Activated CD4-positive, alpha-beta T cell treated with anti-CD3 and anti-CD28 coated beads, Interleukin-2, amount 10 ng/mL, durations not matched to agents 7 days and 5 days (primary cell): ENCODE measurements at regions not wholly inside any gene's neighbourhood (a gene's known extent, or its start where the extent isn't known, plus 50 kb on each side); places are given as distances from the start of the nearest gene placed in this dataset.

Experiments used
- CTCF ChIA-PET: fragments of 350-600 bp; sonication (Branson Sonifier 250); formaldehyde crosslinking; loops from one replicate; lab custom pipeline; 2021; ENCODE audit warnings: antibody characterized with exemption; lab: Charles Lee
- POLR2A ChIA-PET: fragments of 350-600 bp; sonication (Branson Sonifier 250); formaldehyde crosslinking; loops from one replicate; lab custom pipeline; 2021; ENCODE audit warnings: antibody characterized with exemption; lab: Charles Lee
- DNase-seq: peaks from one replicate; pipeline ENCODE4 v3.0.0-alpha.2; 2020
- H3K27ac Mint-ChIP-seq: one replicate; pipeline ENCODE4 v1.8.0; 2021; ENCODE audit warnings: mild to moderate bottlenecking, moderate library complexity, mixed read lengths
- H3K27me3 Mint-ChIP-seq: one replicate; pipeline ENCODE4 v1.8.0; 2021; ENCODE audit warnings: mixed read lengths
- H3K36me3 Mint-ChIP-seq: one replicate; pipeline ENCODE4 v1.8.0; 2021; ENCODE audit warnings: low read depth, mixed read lengths
- H3K4me1 Mint-ChIP-seq: one replicate; pipeline ENCODE4 v1.8.0; 2021; ENCODE audit warnings: mixed read lengths
- H3K4me3 Mint-ChIP-seq: one replicate; pipeline ENCODE4 v1.8.0; 2021; ENCODE audit warnings: mild to moderate bottlenecking, moderate library complexity, mixed read lengths
- H3K9me3 Mint-ChIP-seq: one replicate; pipeline ENCODE4 v1.8.0; 2021; ENCODE audit warnings: mixed read lengths

DNA sequence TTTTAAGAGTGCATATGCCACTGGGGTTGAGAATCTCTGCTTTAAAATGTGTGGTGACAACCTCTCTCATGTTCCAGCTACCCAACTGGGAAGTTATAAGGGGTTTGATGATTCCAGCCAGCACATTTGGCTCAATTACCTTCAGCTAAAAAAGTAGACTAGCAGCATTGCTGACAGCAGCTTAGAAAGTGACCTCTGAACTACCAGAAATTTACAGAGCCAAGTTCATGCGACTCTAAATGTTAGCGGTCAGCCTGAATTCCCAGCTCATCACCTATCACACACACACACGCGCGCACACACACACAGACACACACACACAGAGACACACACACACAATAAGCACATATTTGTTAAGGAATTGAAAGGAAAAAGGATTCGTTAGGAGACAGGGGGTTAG lies 377.5 kb downstream of the TMEM167A start:
- Mint-ChIP-seq H3K4me1 (no peaks in the 10 kb centered on the region), H3K9me3 (peaks cover 4% of the 10 kb centered on the region), H3K4me3 (no peak overlapping the region), H3K27ac (no peak overlapping the region), H3K27me3 (peaks cover 16% of the 10 kb centered on the region), H3K36me3 (no peaks in the 10 kb centered on the region)
- CTCF ChIA-PET = no interaction called here
- DNase-seq = no peak
- POLR2A ChIA-PET = no interaction called here

DNA sequence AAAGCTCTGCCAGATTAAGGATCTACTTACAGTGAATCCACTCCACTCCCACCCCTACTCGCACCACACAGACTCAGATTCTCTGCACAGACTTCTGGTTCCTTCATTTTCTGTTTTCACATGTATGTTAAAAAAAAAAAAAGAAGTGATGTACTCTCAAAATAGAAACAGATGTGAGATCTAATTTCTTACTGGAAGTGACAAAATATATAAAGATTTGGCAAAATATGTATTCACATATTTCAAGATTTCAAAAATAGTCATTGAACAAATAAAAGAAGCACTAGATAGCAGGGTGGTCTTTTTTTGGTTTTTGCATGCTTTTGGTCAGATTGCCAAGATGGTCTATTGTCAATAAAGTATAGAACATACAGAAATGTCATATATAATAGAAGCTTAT lies 379.2 kb downstream of the TMEM167A start:
- Mint-ChIP-seq H3K27ac (no peak overlapping the region), H3K4me1 (no peaks in the 10 kb centered on the region), H3K9me3 (peaks cover 2% of the 10 kb centered on the region), H3K4me3 (no peak overlapping the region), H3K36me3 (no peaks in the 10 kb centered on the region), H3K27me3 (peaks cover 15% of the 10 kb centered on the region)
- ChIA-PET POLR2A (no interaction called here), CTCF (no interaction called here)
- no peak for DNase-seq

DNA sequence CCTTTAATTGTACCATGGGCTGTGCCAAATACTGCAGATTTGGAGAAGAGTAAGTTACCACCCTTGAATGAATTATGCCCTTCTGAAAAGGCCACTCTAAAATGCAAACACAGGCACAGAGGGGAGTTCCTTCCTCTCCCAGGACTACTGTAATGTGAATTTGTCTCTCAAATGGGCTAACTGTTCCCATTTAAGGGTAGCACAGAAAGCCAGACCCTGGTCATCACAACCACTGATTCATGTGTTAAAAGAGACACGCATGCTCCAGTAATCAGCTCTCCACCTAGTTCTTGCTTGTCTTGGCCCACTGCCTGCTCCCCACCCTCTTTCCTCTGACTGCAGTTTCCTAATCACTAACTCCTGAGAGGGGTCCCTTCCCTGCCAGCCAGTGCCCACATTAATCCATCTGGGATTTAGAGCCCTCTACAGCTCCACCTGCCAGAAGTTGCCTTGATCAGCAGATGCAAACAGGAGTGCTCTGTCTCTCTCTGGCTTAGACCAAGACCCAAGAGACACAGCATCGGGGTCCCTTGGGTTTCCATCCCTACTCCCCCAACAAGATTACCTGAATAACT lies 382.4 kb downstream of the TMEM167A start:
- no peaks in the 10 kb centered on the region for H3K4me1 Mint-ChIP-seq

DNA sequence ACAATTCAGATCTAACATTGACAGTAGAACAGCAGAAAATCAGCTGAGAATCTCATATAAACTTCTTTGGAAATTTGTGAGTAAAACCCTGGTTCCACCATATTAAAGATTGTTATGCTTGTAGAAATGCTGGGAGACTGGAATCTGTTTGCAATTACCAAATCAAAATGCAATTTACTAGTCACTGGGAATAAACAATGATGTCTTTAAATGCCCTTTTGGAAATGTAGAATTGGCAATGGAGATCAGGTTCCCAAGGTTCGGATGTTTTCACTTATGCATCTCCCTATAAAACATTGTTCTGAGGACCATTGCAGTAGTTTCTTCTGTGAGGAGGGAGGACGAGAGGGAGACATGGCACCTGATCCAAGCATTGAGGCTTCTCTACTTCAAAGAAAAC lies 384.4 kb downstream of the TMEM167A start:
- Mint-ChIP-seq H3K4me3 (no peak overlapping the region), H3K27ac (no peak overlapping the region), H3K9me3 (no peaks in the 10 kb centered on the region), H3K27me3 (peaks cover 10% of the 10 kb centered on the region), H3K4me1 (no peaks in the 10 kb centered on the region), H3K36me3 (no peaks in the 10 kb centered on the region)
- POLR2A ChIA-PET = no interaction called here
- DNase-seq = no peak
- CTCF ChIA-PET = no interaction called here

More for the DNA sequence above, 382.4 kb downstream of the TMEM167A start:
- Mint-ChIP-seq H3K27ac (no peak overlapping the region), H3K9me3 (no peaks in the 10 kb centered on the region), H3K4me3 (no peak overlapping the region), H3K36me3 (no peaks in the 10 kb centered on the region), H3K27me3 (peaks cover 9% of the 10 kb centered on the region)
- no peak for DNase-seq
- ChIA-PET POLR2A (no interaction called here), CTCF (no interaction called here)

DNA sequence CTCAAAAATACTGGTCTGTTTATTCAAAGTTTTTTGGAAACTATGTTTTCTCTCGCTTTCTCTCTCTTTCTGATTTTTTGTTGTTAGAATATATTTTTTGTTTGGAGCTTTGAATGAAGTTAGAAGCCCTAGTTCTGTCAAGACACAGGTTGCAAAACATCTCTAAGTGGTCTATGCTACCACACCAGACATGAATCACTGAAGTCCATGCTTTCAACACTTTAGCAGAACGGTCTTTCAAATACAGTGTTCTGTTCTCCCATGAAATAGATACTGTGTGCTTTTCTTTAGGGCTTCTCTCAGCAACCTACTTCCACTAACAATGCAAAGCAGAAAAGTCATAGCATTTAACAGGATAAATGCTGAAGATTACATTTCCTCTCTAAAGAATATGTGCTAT lies 392.5 kb downstream of the TMEM167A start:
- no peak overlapping the region for H3K27ac Mint-ChIP-seq
- peaks cover 7% of the 10 kb centered on the region for H3K9me3 Mint-ChIP-seq
- H3K27me3 Mint-ChIP-seq = peaks cover 9% of the 10 kb centered on the region
- DNase-seq = no peak
- H3K4me3 Mint-ChIP-seq = no peak overlapping the region
- no peaks in the 10 kb centered on the region for H3K4me1 Mint-ChIP-seq
- CTCF ChIA-PET = no interaction called here
- H3K36me3 Mint-ChIP-seq = no peaks in the 10 kb centered on the region
- POLR2A ChIA-PET = no interaction called here

DNA sequence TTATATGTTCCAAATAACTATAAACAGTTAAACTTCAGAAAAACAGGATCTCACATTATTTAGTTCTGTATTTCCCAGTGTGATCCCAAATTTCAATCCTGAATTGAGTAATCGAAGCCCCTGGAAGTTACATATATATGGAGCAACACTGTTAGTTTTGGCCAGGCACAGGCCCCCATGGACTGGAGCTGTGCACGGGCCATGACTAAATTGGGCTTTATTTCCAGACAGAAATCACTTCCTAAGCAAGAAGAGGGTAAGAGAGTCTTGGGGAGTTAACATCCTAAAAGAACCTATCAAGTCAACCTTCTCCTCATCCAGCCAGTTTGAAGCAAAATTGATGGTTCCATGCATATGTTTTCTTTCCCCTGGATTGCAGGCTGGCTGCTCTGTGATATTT lies 393.0 kb downstream of the TMEM167A start:
- ChIA-PET POLR2A (no interaction called here), CTCF (no interaction called here)
- DNase-seq = no peak
- Mint-ChIP-seq H3K4me1 (no peaks in the 10 kb centered on the region), H3K27ac (no peak overlapping the region), H3K4me3 (no peak overlapping the region), H3K27me3 (peaks cover 9% of the 10 kb centered on the region), H3K36me3 (no peaks in the 10 kb centered on the region), H3K9me3 (peaks cover 7% of the 10 kb centered on the region)

DNA sequence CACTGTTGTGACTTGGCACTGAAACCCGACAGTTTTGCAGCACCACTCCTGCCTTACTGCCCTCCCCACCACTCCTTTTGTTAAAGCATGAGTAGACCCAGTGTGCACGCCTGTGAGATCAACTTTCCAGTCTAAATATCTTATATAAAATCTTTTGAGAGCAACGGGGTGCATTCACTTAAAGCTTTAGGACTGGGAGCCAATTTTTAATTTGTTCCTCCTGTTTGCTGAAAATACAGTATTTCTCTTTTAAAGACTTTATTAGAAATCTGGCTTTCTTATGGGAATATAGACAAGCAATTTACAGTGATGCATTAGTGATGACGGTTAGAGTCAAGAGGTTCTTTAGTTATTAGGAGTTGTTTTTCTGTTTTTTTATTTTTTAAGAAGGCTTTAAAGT lies 397.5 kb downstream of the TMEM167A start:
- no peak for DNase-seq
- ChIA-PET POLR2A (no interaction called here), CTCF (no interaction called here)
- Mint-ChIP-seq H3K27me3 (peaks cover 5% of the 10 kb centered on the region), H3K27ac (no peak overlapping the region), H3K4me1 (peaks cover 21% of the 10 kb centered on the region), H3K4me3 (no peak overlapping the region), H3K36me3 (peaks cover 14% of the 10 kb centered on the region), H3K9me3 (peaks cover 20% of the 10 kb centered on the region)

DNA sequence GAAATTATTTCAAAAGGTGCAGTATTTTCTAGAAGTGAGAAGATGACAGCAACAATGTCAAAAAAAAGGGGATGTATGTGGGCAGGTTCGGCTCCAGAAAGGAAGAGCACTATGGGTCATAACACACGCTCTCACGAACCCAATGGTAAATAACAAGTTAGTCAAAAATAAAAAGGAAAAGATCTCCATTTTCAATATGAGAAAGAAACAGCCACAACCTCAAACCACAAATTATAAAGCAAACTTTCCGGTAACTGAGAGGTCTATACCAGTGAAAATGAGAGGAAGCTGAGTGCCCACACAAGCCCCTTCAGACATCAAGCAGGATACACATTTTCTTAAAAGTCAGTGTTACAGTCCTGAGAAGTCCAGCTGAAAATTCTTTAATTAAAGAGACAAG lies 398.5 kb upstream of the RPS23 start:
- Mint-ChIP-seq H3K27me3 (no peaks in the 10 kb centered on the region), H3K4me3 (peak overlapping the region; percentile 39), H3K4me1 (peaks cover 23% of the 10 kb centered on the region), H3K27ac (peak overlapping the region; percentile 71), H3K36me3 (peaks cover 25% of the 10 kb centered on the region), H3K9me3 (peaks cover 37% of the 10 kb centered on the region)
- DNase-seq = peak; percentile 28
- POLR2A ChIA-PET = no interaction called here
- CTCF ChIA-PET = no interaction called here

DNA sequence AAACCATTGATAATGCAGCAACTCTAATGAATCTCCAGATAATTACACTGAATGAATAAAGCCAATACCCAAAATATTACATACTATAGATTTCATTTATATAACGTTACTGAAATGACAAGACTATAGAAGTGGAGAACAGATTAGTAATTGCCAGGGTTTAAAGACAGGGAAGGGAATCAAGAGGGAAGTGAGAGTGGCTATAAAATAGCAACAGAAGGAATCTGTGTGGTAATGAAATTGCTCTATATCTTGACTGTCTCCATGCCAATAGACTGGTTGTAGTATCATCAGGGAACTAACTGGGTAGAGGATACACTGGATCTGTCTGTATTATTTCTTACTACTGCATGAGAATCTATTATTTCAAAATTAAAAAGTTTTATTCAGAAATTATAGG lies 396.5 kb upstream of the RPS23 start:
- Mint-ChIP-seq H3K4me1 (peaks cover 23% of the 10 kb centered on the region), H3K36me3 (peaks cover 25% of the 10 kb centered on the region), H3K9me3 (peaks cover 36% of the 10 kb centered on the region), H3K27me3 (no peaks in the 10 kb centered on the region), H3K27ac (no peak overlapping the region), H3K4me3 (no peak overlapping the region)
- ChIA-PET POLR2A (no interaction called here), CTCF (no interaction called here)
- DNase-seq = no peak

DNA sequence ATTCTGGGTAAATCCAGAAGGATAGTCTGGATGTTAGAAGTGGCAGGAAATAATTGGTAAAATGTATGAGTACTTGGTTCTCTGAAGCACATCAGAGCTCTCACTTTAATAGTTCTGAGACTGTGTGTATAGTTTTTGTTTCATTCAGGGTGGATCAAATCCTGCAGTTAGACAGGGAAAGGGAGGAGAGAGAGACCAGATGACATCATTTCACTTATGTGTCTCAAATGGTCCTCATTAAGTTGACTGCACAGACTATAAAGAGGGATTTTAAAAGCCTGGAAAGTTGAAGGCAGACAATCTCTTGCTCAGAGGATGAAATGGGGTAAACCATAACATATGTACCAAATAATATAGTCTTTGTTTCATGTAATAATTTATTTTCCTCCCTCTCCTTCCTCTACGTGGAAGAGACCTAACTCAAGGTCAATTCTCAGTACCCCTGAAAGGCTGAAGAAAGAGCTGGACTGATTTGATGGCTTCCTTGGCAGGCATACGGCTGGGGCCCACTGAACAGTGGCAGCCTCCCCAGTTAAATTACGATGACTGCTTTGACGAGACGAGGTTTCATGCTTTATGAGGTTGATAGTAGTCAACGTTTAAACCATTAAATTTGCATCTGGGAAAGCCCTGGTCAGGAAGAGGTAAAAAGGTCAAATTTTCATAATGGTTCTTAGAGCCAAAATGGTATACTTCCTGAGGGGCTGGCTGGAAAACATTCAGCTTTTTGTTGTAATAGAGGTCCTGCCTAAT lies 395.1 kb upstream of the RPS23 start:
- Mint-ChIP-seq H3K9me3 (peaks cover 36% of the 10 kb centered on the region), H3K36me3 (peaks cover 25% of the 10 kb centered on the region), H3K4me3 (no peak overlapping the region), H3K27me3 (no peaks in the 10 kb centered on the region), H3K4me1 (peaks cover 23% of the 10 kb centered on the region), H3K27ac (no peak overlapping the region)
- DNase-seq = no peak
- CTCF ChIA-PET = interaction anchor here (1.1 kb wide), 1 partner anchor 8 kb away, joined by 3 read pairs; no protein-coding TSS in a partner anchor
- POLR2A ChIA-PET = no interaction called here

DNA sequence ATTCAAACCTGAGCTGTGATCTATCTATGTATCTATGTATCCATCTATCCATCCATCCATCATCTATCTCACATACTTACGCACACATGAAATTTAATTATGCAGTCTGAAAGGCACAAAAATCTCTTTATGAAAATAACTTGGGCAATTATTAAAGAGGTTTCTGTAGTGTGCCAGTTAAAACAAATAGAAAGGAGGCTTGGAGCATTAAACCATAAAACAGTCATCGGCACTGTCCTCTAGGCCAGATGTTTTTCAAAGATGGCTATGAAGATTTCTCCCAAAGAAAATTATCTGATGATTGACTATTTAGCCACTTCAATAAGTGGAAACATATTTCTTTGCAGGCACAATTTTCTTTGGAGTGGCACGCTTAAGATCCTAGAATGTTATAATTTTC lies 392.5 kb upstream of the RPS23 start:
- ChIA-PET POLR2A (no interaction called here), CTCF (no interaction called here)
- Mint-ChIP-seq H3K4me1 (peaks cover 7% of the 10 kb centered on the region), H3K9me3 (peaks cover 27% of the 10 kb centered on the region), H3K27ac (no peak overlapping the region), H3K4me3 (no peak overlapping the region), H3K36me3 (peaks cover 18% of the 10 kb centered on the region), H3K27me3 (peaks cover 7% of the 10 kb centered on the region)
- no peak for DNase-seq

DNA sequence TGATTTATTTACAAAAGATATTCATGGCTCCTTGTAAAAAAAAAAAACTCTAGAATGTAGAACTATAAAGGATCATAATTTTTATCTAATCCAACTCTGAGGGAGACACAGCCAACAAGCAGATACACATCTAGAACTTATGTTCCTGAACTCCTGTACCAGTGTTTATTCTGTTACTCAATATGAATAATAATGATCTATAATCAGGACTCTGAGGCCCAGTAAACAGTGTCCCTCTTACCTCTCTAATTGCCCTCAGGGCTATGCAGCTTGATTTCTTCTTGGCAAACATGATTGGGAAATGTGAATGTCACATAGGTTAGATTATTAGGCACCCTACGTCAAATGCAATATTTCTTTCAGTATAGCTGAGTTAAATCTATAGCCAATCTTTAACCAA lies 391.6 kb upstream of the RPS23 start:
- Mint-ChIP-seq H3K36me3 (peaks cover 12% of the 10 kb centered on the region), H3K4me3 (no peak overlapping the region), H3K4me1 (peaks cover 2% of the 10 kb centered on the region), H3K27ac (no peak overlapping the region), H3K9me3 (peaks cover 24% of the 10 kb centered on the region), H3K27me3 (peaks cover 7% of the 10 kb centered on the region)
- no peak for DNase-seq
- CTCF ChIA-PET = interaction anchor here (0.6 kb wide), 1 partner anchor 389 kb away, joined by 3 read pairs; no protein-coding TSS in a partner anchor
- POLR2A ChIA-PET = no interaction called here

DNA sequence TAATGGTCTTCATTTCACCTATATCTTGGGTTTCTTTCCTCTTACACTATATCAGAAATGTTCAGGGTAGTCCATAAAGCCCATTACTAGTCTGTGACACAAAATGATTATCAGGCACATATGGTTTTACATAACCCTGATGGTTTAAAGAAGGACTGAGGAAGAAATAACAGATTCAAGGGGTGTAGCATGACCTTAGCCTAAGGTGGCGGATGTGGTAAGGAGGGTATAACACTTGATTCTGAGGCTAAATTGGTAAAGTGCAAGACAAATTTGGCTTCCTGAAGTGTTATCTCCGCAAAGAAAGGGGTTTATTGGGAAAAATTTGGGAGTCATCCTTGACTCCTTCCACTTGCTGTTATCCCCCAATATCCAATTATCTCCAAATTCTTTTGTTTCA lies 388.2 kb upstream of the RPS23 start:
- Mint-ChIP-seq H3K36me3 (no peaks in the 10 kb centered on the region), H3K4me1 (no peaks in the 10 kb centered on the region), H3K4me3 (no peak overlapping the region), H3K9me3 (no peaks in the 10 kb centered on the region), H3K27me3 (peaks cover 7% of the 10 kb centered on the region), H3K27ac (no peak overlapping the region)
- no peak for DNase-seq
- CTCF ChIA-PET = interaction anchor here (1.0 kb wide), 1 partner anchor 12 kb away, joined by 3 read pairs; no protein-coding TSS in a partner anchor
- POLR2A ChIA-PET = no interaction called here
